Esophagus squamous epithelium (tissue), 4 donors: ENCODE measurements at regions not wholly inside any gene's neighbourhood (a gene's known extent, or its start where the extent isn't known, plus 50 kb on each side); places are given as distances from the start of the nearest gene placed in this dataset.

Experiments used
- POLR2A ChIP-seq, 4 donors: fragments of 450-650 bp; IDR thresholded peaks; one replicate each; pipeline ENCODE4 v1.6.1; 2017; ENCODE audit warnings: antibody characterized with exemption in 4 of 4, mild to moderate bottlenecking in 4 of 4, moderate library complexity in 3 of 4
- TF ChIP-seq, protein P1 (sequence below), 6 experiments: fragments of 450-650 bp in 4 of 6; fragments of 200-600 bp in 2 of 6; sonication (generic) in 2 of 6; IDR thresholded peaks; one replicate each; pipeline ENCODE4 v1.5.1; 2016 to 2019; ENCODE audit warnings: antibody characterized with exemption in 6 of 6, mild to moderate bottlenecking in 4 of 6, moderate library complexity in 4 of 6

DNA sequence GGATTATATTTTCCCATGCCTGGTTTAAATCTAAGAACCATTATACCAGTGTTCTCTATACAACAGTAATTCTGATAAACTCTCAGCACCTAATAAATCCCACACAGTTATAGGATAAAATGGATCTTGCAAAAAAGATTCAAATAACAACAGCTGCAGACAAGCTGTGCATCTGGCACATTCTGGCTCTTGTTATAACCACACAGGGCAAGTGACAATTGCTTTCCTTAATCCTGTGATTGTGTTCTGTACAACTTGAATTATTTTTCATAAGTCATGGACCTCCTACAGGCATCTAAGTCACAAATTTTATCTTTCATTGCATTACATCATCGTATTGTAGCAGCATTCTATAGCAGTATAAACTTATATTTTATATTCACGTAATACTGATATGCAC, 948.3 kb downstream of the SLITRK1 start:
- TF ChIP-seq POLR2A (IDR thresholded peaks at IDR 0.05) = no peak
- TF ChIP-seq, protein P1, sequence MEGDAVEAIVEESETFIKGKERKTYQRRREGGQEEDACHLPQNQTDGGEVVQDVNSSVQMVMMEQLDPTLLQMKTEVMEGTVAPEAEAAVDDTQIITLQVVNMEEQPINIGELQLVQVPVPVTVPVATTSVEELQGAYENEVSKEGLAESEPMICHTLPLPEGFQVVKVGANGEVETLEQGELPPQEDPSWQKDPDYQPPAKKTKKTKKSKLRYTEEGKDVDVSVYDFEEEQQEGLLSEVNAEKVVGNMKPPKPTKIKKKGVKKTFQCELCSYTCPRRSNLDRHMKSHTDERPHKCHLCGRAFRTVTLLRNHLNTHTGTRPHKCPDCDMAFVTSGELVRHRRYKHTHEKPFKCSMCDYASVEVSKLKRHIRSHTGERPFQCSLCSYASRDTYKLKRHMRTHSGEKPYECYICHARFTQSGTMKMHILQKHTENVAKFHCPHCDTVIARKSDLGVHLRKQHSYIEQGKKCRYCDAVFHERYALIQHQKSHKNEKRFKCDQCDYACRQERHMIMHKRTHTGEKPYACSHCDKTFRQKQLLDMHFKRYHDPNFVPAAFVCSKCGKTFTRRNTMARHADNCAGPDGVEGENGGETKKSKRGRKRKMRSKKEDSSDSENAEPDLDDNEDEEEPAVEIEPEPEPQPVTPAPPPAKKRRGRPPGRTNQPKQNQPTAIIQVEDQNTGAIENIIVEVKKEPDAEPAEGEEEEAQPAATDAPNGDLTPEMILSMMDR (IDR thresholded peaks at IDR 0.05) = no peak
